Endothelial cell (in vitro differentiated cells): ENCODE measurements at regions not wholly inside any gene's neighbourhood (a gene's known extent, or its start where the extent isn't known, plus 50 kb on each side); places are given as distances from the start of the nearest gene placed in this dataset.

Experiments
- DNase-seq: peaks from one replicate; pipeline ENCODE4 v3.0.0; 2021; ENCODE audit warnings: low spot score
- H3K27ac Mint-ChIP-seq: one replicate; pipeline ENCODE4 v1.8.0; 2021; ENCODE audit warnings: mixed read lengths, inconsistent platforms; ENCODE audit not compliant: unreplicated experiment
- H3K27me3 Mint-ChIP-seq: one replicate; pipeline ENCODE4 v1.8.0; 2021; ENCODE audit warnings: mild to moderate bottlenecking, moderate library complexity, mixed read lengths, inconsistent platforms; ENCODE audit not compliant: unreplicated experiment
- H3K36me3 Mint-ChIP-seq: one replicate; pipeline ENCODE4 v1.8.0; 2021; ENCODE audit warnings: mild to moderate bottlenecking, low read depth, mixed read lengths, inconsistent platforms; ENCODE audit not compliant: unreplicated experiment
- H3K4me1 Mint-ChIP-seq: one replicate; pipeline ENCODE4 v1.8.0; 2021; ENCODE audit warnings: mild to moderate bottlenecking, mixed read lengths, inconsistent platforms; ENCODE audit not compliant: unreplicated experiment
- H3K4me3 Mint-ChIP-seq: one replicate; pipeline ENCODE4 v1.8.0; 2021; ENCODE audit warnings: mild to moderate bottlenecking, mixed read lengths, inconsistent platforms; ENCODE audit not compliant: unreplicated experiment
- H3K9me3 Mint-ChIP-seq: one replicate; pipeline ENCODE4 v1.8.0; 2021; ENCODE audit warnings: mixed read lengths, inconsistent platforms; ENCODE audit not compliant: unreplicated experiment
- TF ChIP-seq, protein P1 (sequence below): fragments of 200-600 bp; sonication (generic); IDR thresholded peaks from one replicate; pipeline ENCODE4 v1.5.0; 2021; ENCODE audit warnings: antibody characterized with exemption; ENCODE audit not compliant: unreplicated experiment

DNA sequence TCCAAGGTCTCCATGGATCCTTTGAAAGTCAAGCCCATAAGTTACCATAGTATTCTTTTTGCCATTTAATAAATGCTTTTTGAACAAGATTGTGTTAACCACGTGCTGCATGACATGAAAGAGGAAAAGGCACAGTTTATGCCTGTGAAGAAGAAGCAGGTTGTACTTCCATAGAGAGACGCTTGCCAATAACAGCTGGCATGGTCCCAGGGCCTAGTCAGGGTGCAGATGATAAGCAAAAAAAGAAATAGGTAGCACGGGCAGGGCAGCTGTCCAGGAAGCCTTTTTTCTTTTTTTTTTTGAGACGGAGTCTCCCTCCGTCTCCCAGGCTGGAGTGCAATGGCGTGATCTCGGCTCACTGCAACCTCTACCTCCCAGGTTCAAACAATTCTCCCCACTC, 71.8 kb upstream of the CLINT1 start:
- H3K4me3 Mint-ChIP-seq: no peak overlapping the region

DNA sequence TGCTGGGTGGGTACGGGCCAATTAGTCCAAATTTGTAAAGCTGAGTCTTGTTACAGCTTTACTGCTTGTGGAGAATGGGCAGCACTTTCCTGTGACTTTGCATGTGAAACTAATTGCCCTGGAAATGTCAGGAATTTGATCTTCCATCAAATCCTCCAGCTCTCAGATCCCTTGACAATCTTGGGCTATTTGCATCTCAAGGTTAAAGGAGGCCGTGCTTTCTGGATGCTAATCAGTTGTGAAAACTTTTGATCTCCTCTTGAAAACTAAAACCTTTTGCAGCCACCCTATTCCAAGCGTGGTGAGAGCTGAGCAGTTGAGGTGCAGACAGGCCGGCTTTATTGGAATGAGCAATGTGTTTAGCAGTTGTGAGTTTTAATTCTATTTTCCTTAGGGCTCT, 68.0 kb upstream of the CLINT1 start:
- no peak overlapping the region for H3K27ac Mint-ChIP-seq
- no peak for DNase-seq

More for the DNA sequence above, 71.8 kb upstream of the CLINT1 start:
- no peak overlapping the region for H3K27ac Mint-ChIP-seq
- no peak for DNase-seq
- no peaks in the 10 kb centered on the region for H3K36me3 Mint-ChIP-seq
- TF ChIP-seq, protein P1, sequence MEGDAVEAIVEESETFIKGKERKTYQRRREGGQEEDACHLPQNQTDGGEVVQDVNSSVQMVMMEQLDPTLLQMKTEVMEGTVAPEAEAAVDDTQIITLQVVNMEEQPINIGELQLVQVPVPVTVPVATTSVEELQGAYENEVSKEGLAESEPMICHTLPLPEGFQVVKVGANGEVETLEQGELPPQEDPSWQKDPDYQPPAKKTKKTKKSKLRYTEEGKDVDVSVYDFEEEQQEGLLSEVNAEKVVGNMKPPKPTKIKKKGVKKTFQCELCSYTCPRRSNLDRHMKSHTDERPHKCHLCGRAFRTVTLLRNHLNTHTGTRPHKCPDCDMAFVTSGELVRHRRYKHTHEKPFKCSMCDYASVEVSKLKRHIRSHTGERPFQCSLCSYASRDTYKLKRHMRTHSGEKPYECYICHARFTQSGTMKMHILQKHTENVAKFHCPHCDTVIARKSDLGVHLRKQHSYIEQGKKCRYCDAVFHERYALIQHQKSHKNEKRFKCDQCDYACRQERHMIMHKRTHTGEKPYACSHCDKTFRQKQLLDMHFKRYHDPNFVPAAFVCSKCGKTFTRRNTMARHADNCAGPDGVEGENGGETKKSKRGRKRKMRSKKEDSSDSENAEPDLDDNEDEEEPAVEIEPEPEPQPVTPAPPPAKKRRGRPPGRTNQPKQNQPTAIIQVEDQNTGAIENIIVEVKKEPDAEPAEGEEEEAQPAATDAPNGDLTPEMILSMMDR: no peak
- H3K4me1 Mint-ChIP-seq: peaks cover 3% of the 10 kb centered on the region
- H3K9me3 Mint-ChIP-seq: no peaks in the 10 kb centered on the region
- no peaks in the 10 kb centered on the region for H3K27me3 Mint-ChIP-seq

DNA sequence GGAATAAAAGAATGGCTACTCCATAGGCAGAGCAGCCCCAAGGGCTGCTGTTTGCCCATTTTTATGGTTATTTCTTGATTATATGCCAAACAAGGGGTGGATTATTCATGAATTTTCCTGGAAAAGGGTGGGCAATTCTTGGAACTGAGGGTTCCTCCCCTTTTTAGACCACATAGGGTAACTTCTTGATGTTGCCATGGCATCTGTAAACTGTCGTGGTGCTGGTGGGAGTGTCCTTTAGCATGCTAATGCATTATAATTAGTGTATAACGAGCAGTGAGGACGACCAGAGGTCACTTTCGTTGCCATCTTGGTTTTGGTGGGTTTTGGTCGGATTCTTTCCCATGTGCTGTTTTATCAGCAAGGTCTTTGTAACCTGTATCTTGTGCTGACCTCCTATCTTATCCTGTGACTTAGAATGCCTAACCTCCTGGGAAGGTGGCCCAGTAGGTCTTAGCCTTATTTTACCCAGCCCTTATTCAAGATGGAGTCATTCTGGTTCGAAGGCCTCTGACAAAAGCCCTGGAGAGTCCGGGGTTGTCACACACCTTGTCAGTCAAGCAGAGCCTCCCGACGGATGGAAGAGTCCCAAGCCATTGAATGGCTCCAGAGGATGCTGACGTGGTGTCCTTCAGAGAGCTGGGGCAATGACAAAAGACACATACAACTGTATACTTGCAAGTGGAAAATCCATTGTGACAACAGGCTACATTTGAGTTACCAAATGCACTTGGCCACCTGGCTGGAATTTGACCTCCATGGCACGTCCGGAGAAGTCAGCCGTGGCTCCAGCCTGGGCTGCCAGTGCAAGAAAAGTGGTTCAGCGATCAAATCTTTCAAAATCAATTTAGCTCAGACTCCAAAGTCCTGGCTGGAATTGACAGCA, 67.1 kb upstream of the CLINT1 start:
- Mint-ChIP-seq H3K36me3 (no peaks in the 10 kb centered on the region), H3K27me3 (no peaks in the 10 kb centered on the region), H3K9me3 (no peaks in the 10 kb centered on the region), H3K4me3 (no peak overlapping the region), H3K27ac (no peak overlapping the region), H3K4me1 (peaks cover 3% of the 10 kb centered on the region)
- TF ChIP-seq, protein P1: no peak
- no peak for DNase-seq

More for the DNA sequence above, 68.0 kb upstream of the CLINT1 start:
- H3K36me3 Mint-ChIP-seq: no peaks in the 10 kb centered on the region
- no peaks in the 10 kb centered on the region for H3K9me3 Mint-ChIP-seq
- H3K4me1 Mint-ChIP-seq: peaks cover 3% of the 10 kb centered on the region
- TF ChIP-seq, protein P1: no peak
- H3K4me3 Mint-ChIP-seq: no peak overlapping the region
- H3K27me3 Mint-ChIP-seq: no peaks in the 10 kb centered on the region

DNA sequence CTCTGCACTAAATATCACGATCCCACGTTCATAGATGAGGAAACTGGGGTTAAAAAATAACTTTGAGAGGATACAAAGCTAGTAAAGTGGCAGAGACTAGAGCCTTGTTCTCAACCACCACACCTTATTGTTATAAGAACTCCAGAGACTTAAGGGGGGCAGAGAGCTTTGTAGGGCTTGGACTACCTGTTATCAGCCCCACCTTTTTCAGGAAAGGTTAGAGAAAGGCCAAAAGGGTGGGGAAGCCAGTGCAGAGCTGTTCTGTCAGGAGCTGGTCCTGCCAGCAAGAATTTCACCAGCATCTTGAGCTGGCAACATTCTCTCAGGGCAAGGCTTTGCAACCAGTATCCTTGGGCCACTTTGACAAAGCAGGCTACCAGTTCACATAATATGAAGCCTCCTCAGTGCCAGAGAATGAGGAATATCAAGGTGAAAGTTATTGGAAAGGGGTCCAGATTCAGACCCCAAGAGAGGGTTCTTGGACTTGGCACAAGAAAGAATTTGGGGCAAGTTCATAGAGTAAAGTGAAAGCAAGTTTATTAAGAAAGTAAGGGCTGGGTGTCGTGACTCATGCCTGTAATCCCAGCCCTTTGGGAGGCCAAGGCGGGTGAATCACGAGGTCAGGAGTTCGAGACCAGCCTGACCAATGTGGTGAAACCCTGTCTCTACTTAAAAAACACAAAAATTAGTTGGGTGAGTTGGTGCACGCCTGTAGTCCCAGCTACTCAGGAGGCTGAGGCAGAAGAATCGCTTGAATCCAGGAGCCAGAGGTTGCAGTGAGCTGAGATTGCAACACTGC, 66.2 kb upstream of the CLINT1 start:
- no peak overlapping the region for H3K27ac Mint-ChIP-seq
- no peaks in the 10 kb centered on the region for H3K9me3 Mint-ChIP-seq
- no peaks in the 10 kb centered on the region for H3K27me3 Mint-ChIP-seq
- no peak for DNase-seq
- TF ChIP-seq, protein P1: no peak
- peaks cover 4% of the 10 kb centered on the region for H3K4me1 Mint-ChIP-seq
- no peaks in the 10 kb centered on the region for H3K36me3 Mint-ChIP-seq
- H3K4me3 Mint-ChIP-seq: no peak overlapping the region
